Superior temporal gyrus (tissue), 1 donor: ENCODE measurements at regions not wholly inside any gene's neighbourhood (a gene's known extent, or its start where the extent isn't known, plus 50 kb on each side); places are given as distances from the start of the nearest gene placed in this dataset.
"Not testable (repeated sequence)": the region's sequence is repeated elsewhere in the genome, so short reads cannot be mapped to it uniquely, and the experiment has no call there.

Experiments
- DNase-seq: peaks from one replicate; pipeline ENCODE4 v3.0.0-alpha.2; 2016; ENCODE audit errors: extremely low spot score

- no peak for DNase-seq
Observed at GRCh38 chr12:38384816-38385378, 68.3 kb downstream of the ALG10B start.

GRCh38 chr12:38385486-38385885, 68.9 kb downstream of the ALG10B start:
- no peak for DNase-seq

GRCh38 chr12:38386205-38386985, 69.8 kb downstream of the ALG10B start:
- DNase-seq = no peak

- no peak for DNase-seq
Observed at GRCh38 chr12:38389614-38390013, 73.0 kb downstream of the ALG10B start.

- DNase-seq = no peak
Observed at GRCh38 chr12:38391007-38391406, 74.4 kb downstream of the ALG10B start.

GRCh38 chr12:38392554-38393144, 76.1 kb downstream of the ALG10B start:
- DNase-seq = no peak

- no peak for DNase-seq
Observed at GRCh38 chr12:38399711-38400206, 83.2 kb downstream of the ALG10B start.

GRCh38 chr12:38402811-38403210, 86.2 kb downstream of the ALG10B start:
- DNase-seq = no peak

GRCh38 chr12:38409511-38409910, 92.9 kb downstream of the ALG10B start:
- DNase-seq = no peak

GRCh38 chr12:38411426-38411825, 94.9 kb downstream of the ALG10B start:
- peak; percentile 34 for DNase-seq

GRCh38 chr12:38411946-38412345, 95.4 kb downstream of the ALG10B start:
- no peak for DNase-seq

- no peak for DNase-seq
Observed at GRCh38 chr12:38417101-38417500, 100.5 kb downstream of the ALG10B start.

GRCh38 chr12:38424436-38424835, 107.9 kb downstream of the ALG10B start:
- no peak for DNase-seq

- no peak for DNase-seq
Observed at GRCh38 chr12:38427442-38427841, 110.9 kb downstream of the ALG10B start.

- DNase-seq = no peak
Observed at GRCh38 chr12:38431921-38432320, 115.3 kb downstream of the ALG10B start.

- not testable (repeated sequence) for DNase-seq
Observed at GRCh38 chr12:38441871-38442281, 125.3 kb downstream of the ALG10B start.

GRCh38 chr12:38445040-38445439, 128.5 kb downstream of the ALG10B start:
- DNase-seq = no peak

GRCh38 chr12:38448991-38449390, 132.4 kb downstream of the ALG10B start:
- no peak for DNase-seq

GRCh38 chr12:38456537-38457120, 140.1 kb downstream of the ALG10B start:
- no peak for DNase-seq

GRCh38 chr12:38465020-38465419, 148.4 kb downstream of the ALG10B start:
- DNase-seq = no peak

- DNase-seq = no peak
Observed at GRCh38 chr12:38469715-38470114, 153.1 kb downstream of the ALG10B start.

- DNase-seq = no peak
Observed at GRCh38 chr12:38477340-38478090, 160.9 kb downstream of the ALG10B start.
